SU-DHL-6 (cell line): ENCODE measurements at regions not wholly inside any gene's neighbourhood (a gene's known extent, or its start where the extent isn't known, plus 50 kb on each side); places are given as distances from the start of the nearest gene placed in this dataset.

Experiments
- H2AFZ ChIP-seq: fragments of 200-600 bp; sonication (generic); 2 replicates; pipeline ENCODE4 v1.6.1; 2014; ENCODE audit warnings: low read depth, mild to moderate bottlenecking, moderate library complexity, mixed read lengths, antibody characterized with exemption, low read length; ENCODE audit not compliant: severe bottlenecking
- H3F3A ChIP-seq: fragments of 200-600 bp; shearing (Covaris generic); 2 replicates; pipeline ENCODE4 v1.6.0; 2016; ENCODE audit warnings: antibody characterized with exemption, mild to moderate bottlenecking; ENCODE audit not compliant: insufficient read depth
- H3K27ac ChIP-seq: fragments of 200-600 bp; sonication (generic); 2 replicates; pipeline ENCODE4 v1.5.1; 2016; ENCODE audit warnings: low read depth, mild to moderate bottlenecking, low read length, moderate library complexity, mixed read lengths
- H3K27me3 ChIP-seq: fragments of 200-600 bp; sonication (generic), shearing (Covaris generic); 2 replicates; pipeline ENCODE4 v1.6.0; 2014; ENCODE audit warnings: mild to moderate bottlenecking, low read length
- H3K36me3 ChIP-seq: fragments of 200-600 bp; sonication (generic); 2 replicates; pipeline ENCODE4 v1.6.1; 2014; ENCODE audit warnings: mild to moderate bottlenecking, low read length, mixed read lengths
- H3K4me2 ChIP-seq: fragments of 300-600, 200-600 bp; shearing (Covaris generic), sonication (generic); 2 replicates; pipeline ENCODE4 v1.6.0; 2014; ENCODE audit warnings: low read length, low read depth, mild to moderate bottlenecking; ENCODE audit not compliant: poor library complexity, severe bottlenecking
- H3K4me3 ChIP-seq: fragments of 200-600 bp; sonication (generic); 2 replicates; pipeline ENCODE4 v1.5.1; 2014; ENCODE audit warnings: antibody characterized with exemption, low read length, mild to moderate bottlenecking, mixed read lengths; ENCODE audit not compliant: insufficient read depth, poor library complexity, severe bottlenecking
- H3K79me2 ChIP-seq: fragments of 200-600 bp; sonication (generic); 2 replicates; pipeline ENCODE4 v1.6.1; 2014; ENCODE audit warnings: mild to moderate bottlenecking, low read length, moderate library complexity; ENCODE audit not compliant: insufficient read depth
- H3K9ac ChIP-seq: fragments of 200-600 bp; sonication (generic); 2 replicates; pipeline ENCODE4 v1.7.0; 2014; ENCODE audit warnings: mild to moderate bottlenecking, low read length
- H3K9me2 ChIP-seq: fragments of 200-600 bp; sonication (generic); replicated peaks from 2 replicates; pipeline ENCODE4 v1.6.1; 2014; ENCODE audit warnings: low read length; ENCODE audit not compliant: insufficient read depth
- H3K9me3 ChIP-seq: fragments of 200-600 bp; sonication (generic); 2 replicates; pipeline ENCODE4 v1.6.1; 2014; ENCODE audit warnings: low read length, mixed read lengths; ENCODE audit not compliant: insufficient read depth
- H4K20me1 ChIP-seq: fragments of 200-600 bp; sonication (generic); 2 replicates; pipeline ENCODE4 v1.6.1; 2014; ENCODE audit warnings: low read depth, mild to moderate bottlenecking, antibody characterized with exemption, low read length, moderate library complexity, mixed read lengths
- EZH2phosphoT487 ChIP-seq: fragments of 200-600 bp; sonication (generic), shearing (Covaris generic); conservative IDR thresholded peaks from 2 replicates; pipeline ENCODE4 v1.6.1; 2018; ENCODE audit warnings: mild to moderate bottlenecking, antibody characterized with exemption, low read length, moderate library complexity, mixed read lengths
- TF ChIP-seq, protein P1 (sequence below): fragments of 200-600 bp; sonication (generic); IDR thresholded peaks from one replicate; pipeline ENCODE4 v1.5.1; 2017; ENCODE audit warnings: antibody characterized with exemption, mild to moderate bottlenecking, low read length, moderate library complexity; ENCODE audit not compliant: insufficient read depth, poor library complexity, severe bottlenecking

DNA sequence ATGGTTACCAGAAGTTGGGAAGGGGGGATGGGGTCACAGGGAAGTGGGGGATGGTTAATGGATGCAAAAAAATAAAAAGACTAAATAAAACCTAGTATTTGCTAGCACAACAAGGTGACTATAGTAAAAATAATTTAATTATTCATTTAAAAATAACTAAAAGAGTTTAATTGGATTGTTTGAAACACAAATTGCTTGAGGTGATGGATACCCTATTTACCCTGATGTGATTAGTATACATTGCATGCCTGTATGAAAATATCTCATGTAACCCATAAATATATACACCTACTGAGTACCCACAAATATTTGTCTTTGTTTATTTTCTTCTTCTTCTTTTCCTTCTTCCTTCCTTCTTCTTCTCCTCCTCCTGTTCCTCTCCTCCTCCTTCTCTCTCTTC, 57.8 kb upstream of the MACF1 start:
- Histone ChIP-seq H3K79me2 (no peaks in the 10 kb centered on the region), H3K9ac (no peak overlapping the region), H3K4me2 (no peak overlapping the region), H3K9me3 (no peaks in the 10 kb centered on the region), H3K4me3 (no peak overlapping the region), H3K27ac (no peak overlapping the region), H2AFZ (no peak overlapping the region), H3K9me2 (no peaks in the 10 kb centered on the region), H4K20me1 (no peaks in the 10 kb centered on the region), H3K36me3 (no peaks in the 10 kb centered on the region), H3K27me3 (no peaks in the 10 kb centered on the region), H3F3A (no peaks in the 10 kb centered on the region)
- TF ChIP-seq, protein P1, sequence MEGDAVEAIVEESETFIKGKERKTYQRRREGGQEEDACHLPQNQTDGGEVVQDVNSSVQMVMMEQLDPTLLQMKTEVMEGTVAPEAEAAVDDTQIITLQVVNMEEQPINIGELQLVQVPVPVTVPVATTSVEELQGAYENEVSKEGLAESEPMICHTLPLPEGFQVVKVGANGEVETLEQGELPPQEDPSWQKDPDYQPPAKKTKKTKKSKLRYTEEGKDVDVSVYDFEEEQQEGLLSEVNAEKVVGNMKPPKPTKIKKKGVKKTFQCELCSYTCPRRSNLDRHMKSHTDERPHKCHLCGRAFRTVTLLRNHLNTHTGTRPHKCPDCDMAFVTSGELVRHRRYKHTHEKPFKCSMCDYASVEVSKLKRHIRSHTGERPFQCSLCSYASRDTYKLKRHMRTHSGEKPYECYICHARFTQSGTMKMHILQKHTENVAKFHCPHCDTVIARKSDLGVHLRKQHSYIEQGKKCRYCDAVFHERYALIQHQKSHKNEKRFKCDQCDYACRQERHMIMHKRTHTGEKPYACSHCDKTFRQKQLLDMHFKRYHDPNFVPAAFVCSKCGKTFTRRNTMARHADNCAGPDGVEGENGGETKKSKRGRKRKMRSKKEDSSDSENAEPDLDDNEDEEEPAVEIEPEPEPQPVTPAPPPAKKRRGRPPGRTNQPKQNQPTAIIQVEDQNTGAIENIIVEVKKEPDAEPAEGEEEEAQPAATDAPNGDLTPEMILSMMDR: no peak
- no peak for TF ChIP-seq EZH2phosphoT487

DNA sequence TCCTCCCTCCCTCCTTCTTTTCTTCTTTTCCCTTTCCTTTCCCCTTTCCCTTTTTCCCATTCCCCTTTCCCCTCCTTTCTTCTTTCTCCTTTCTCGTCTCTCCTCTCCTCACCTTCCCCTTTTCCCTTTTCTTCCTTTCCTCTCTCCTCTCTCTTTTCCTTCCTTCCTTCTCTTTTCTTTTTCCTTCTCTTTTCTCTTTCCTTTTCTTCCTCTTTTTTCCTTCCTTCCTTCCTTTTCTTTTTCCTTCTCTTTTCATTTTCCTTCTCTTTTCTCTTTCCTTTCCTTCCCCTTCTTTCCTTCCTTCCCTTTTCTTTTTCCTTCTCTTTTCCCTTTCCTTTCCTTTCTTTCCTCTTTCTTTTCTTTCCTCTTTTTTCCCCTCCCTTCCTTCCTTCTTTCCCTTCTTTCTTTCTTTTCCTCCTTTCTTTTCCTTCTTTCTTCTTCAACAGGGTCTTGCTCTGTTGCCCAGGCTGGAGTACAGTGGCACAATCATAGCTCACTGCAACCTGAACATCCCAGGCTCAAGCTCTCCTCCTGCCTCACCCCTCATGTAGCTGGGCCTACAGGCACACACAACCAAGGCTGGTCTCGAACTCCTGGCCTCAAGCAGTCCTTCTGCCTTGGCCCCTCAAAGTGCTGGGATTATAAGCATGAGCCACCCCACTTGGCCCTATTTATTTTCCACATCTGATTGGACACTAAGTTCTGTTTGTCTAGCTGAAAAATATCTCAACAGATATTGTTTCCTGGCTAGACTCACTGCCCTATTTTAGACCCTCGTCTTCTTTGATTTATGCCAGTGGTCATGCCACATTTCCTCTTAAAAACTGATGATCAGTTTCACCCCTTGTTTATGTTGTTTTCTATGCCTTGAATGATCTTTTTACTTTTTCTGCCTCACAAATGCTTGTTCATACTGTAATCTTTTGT, 57.1 kb upstream of the MACF1 start:
- H3F3A ChIP-seq: no peaks in the 10 kb centered on the region
- H2AFZ ChIP-seq: no peak overlapping the region
- H3K9ac ChIP-seq: no peak overlapping the region
- no peaks in the 10 kb centered on the region for H3K27me3 ChIP-seq
- TF ChIP-seq EZH2phosphoT487: no peak
- TF ChIP-seq, protein P1: no peak
- H3K27ac ChIP-seq: no peak overlapping the region
- H3K36me3 ChIP-seq: no peaks in the 10 kb centered on the region
- H3K4me3 ChIP-seq: no peak overlapping the region
- no peaks in the 10 kb centered on the region for H3K79me2 ChIP-seq
- no peaks in the 10 kb centered on the region for H3K9me3 ChIP-seq
- no peak overlapping the region for H3K4me2 ChIP-seq
- no peaks in the 10 kb centered on the region for H3K9me2 ChIP-seq
- H4K20me1 ChIP-seq: no peaks in the 10 kb centered on the region

DNA sequence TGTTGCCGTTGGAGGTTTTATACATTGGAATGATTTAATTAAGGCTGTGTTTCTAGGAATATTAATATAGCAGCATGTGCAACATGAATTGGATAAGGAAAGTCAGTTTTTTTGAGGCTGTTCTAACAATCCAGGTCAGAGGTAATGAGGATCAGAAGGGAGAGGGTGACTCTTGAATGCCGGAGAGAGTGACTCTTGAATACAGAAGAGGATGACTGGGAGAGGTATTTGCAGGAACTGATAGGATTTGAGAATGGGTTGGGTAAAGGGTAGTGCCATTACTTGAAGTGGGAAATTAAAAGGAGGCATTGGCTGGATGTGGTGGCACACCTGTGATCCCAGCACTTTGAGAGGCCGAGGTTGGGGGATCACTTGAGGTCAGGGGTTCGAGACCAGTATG, 55.6 kb upstream of the MACF1 start:
- no peaks in the 10 kb centered on the region for H3K79me2 ChIP-seq
- no peak overlapping the region for H3K4me2 ChIP-seq

More for the DNA sequence above, 55.6 kb upstream of the MACF1 start:
- H3K9me3 ChIP-seq: no peaks in the 10 kb centered on the region
- no peaks in the 10 kb centered on the region for H3K9me2 ChIP-seq
- no peaks in the 10 kb centered on the region for H4K20me1 ChIP-seq
- H3K27me3 ChIP-seq: no peaks in the 10 kb centered on the region
- H2AFZ ChIP-seq: no peak overlapping the region
- H3K4me3 ChIP-seq: no peak overlapping the region
- no peak overlapping the region for H3K9ac ChIP-seq
- TF ChIP-seq, protein P1: no peak
- TF ChIP-seq EZH2phosphoT487: no peak
- H3K27ac ChIP-seq: no peak overlapping the region
- H3K36me3 ChIP-seq: no peaks in the 10 kb centered on the region
- H3F3A ChIP-seq: no peaks in the 10 kb centered on the region
